BLaER1 treated with 17β-estradiol and CSF1 and Interleukin-3, amounts not matched to agents 10 nM and 100 nM (cell line): ENCODE measurements at regions not wholly inside any gene's neighbourhood (a gene's known extent, or its start where the extent isn't known, plus 50 kb on each side); places are given as distances from the start of the nearest gene placed in this dataset.
A peak's percentile ranks its signal among the peaks of the same experiment; 100 is the strongest.

Experiments
- H3K27ac ChIP-seq, 11 experiments: shearing (Covaris generic); formaldehyde crosslinking; 2 replicates each; pipeline ENCODE4 v1.8.1; 2022
- H3K27me3 ChIP-seq, 11 experiments: shearing (Covaris generic); formaldehyde crosslinking; 2 replicates each; pipeline ENCODE4 v1.8.1; 2022
- H3K36me3 ChIP-seq, 11 experiments: shearing (Covaris generic); formaldehyde crosslinking; 2 replicates each; pipeline ENCODE4 v1.8.1; 2022
- H3K4me1 ChIP-seq, 10 experiments: shearing (Covaris generic); formaldehyde crosslinking; 2 replicates each; pipeline ENCODE4 v1.8.1; 2022
- H3K4me2 ChIP-seq, 11 experiments: shearing (Covaris generic); formaldehyde crosslinking; 2 replicates each; pipeline ENCODE4 v1.8.1; 2022
- H3K4me3 ChIP-seq, 10 experiments: shearing (Covaris generic); formaldehyde crosslinking; 2 replicates each; pipeline ENCODE4 v1.8.1; 2022
- H3K9ac ChIP-seq, 11 experiments: shearing (Covaris generic); formaldehyde crosslinking; 2 replicates each; pipeline ENCODE4 v1.8.1; 2022
- H3K9me3 ChIP-seq, 11 experiments: shearing (Covaris generic); formaldehyde crosslinking; replicated peaks in 1 of 11; 2 replicates each; pipeline ENCODE4 v1.8.1; 2022
- H4K20me1 ChIP-seq, 11 experiments: shearing (Covaris generic); formaldehyde crosslinking; 2 replicates each; pipeline ENCODE4 v1.8.1; 2022
- Cebpa-rat ChIP-seq, 11 experiments: shearing (Covaris generic); IDR thresholded peaks; 2 replicates each; pipeline ENCODE4 v1.8.1; 2022

GRCh38 chr19:42662712-42663111 is 68.0 kb upstream of the CEACAM8 start:
- Histone ChIP-seq H3K27ac (no peak overlapping the region), H3K4me3 (no peak overlapping the region), H3K9me3 (peaks cover 0 to 11% (median 7%) of the 10 kb centered on the region in 11 experiments; a peak in 8 of 22 replicates), H4K20me1 (no peaks in the 10 kb centered on the region), H3K36me3 (no peaks in the 10 kb centered on the region), H3K4me1 (peaks cover 0 to 6% (median 0%) of the 10 kb centered on the region in 10 experiments; a peak in 1 of 20 replicates), H3K27me3 (no peaks in the 10 kb centered on the region), H3K4me2 (no peak overlapping the region), H3K9ac (no peak overlapping the region)
- TF ChIP-seq Cebpa-rat (IDR thresholded peaks at IDR 0.05), result no peak

DNA sequence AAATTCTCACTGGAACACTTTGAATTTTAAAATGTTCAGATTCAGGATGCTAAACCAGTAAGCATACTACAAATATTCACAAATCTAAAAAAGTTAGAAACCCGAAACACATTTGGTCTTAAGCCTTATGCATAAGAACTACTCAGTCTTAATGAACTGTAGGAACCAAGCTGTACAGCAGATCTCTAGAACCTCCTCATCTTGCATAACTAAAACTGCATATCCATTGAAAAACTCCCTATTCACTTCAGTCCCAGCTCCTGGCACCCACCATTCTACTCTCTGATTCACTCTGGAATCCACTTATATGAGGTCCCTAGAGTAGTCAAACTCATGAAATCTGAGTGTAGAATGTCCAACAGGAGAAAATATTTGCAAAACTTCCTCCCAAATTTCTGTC is 65.6 kb upstream of the CEACAM8 start:
- Histone ChIP-seq H3K27ac (no peak overlapping the region), H3K36me3 (no peaks in the 10 kb centered on the region), H3K4me1 (peaks cover 0 to 6% (median 0%) of the 10 kb centered on the region in 10 experiments; a peak in 1 of 20 replicates), H3K9ac (no peak overlapping the region), H3K4me2 (no peak overlapping the region), H3K27me3 (no peaks in the 10 kb centered on the region), H3K9me3 (peaks cover 0 to 11% (median 7%) of the 10 kb centered on the region in 11 experiments; a peak in 8 of 22 replicates), H3K4me3 (no peak overlapping the region), H4K20me1 (no peaks in the 10 kb centered on the region)
- no peak for TF ChIP-seq Cebpa-rat (IDR thresholded peaks at IDR 0.05)

GRCh38 chr19:42658076-42658475 is 63.4 kb upstream of the CEACAM8 start:
- H3K36me3 ChIP-seq, result no peaks in the 10 kb centered on the region
- peaks cover 0 to 11% (median 7%) of the 10 kb centered on the region in 11 experiments; a peak in 8 of 22 replicates for H3K9me3 ChIP-seq
- no peaks in the 10 kb centered on the region for H4K20me1 ChIP-seq
- no peak overlapping the region for H3K4me3 ChIP-seq
- H3K4me2 ChIP-seq, result peak overlapping the region in 2 of 11 experiments; percentile 2 to 36; a peak in 1 of 22 replicates
- no peak overlapping the region for H3K9ac ChIP-seq
- TF ChIP-seq Cebpa-rat (IDR thresholded peaks at IDR 0.05), result no peak
- H3K27ac ChIP-seq, result no peak overlapping the region
- H3K27me3 ChIP-seq, result no peaks in the 10 kb centered on the region
- peaks cover 0 to 6% (median 0%) of the 10 kb centered on the region in 10 experiments; a peak in 2 of 20 replicates for H3K4me1 ChIP-seq

- Histone ChIP-seq H4K20me1 (no peaks in the 10 kb centered on the region), H3K9ac (no peak overlapping the region), H3K9me3 (peaks cover 0 to 11% (median 7%) of the 10 kb centered on the region in 11 experiments; a peak in 8 of 22 replicates), H3K4me3 (no peak overlapping the region), H3K4me1 (peaks cover 0 to 6% (median 0%) of the 10 kb centered on the region in 10 experiments; a peak in 2 of 20 replicates), H3K4me2 (no peak overlapping the region), H3K27me3 (no peaks in the 10 kb centered on the region), H3K27ac (no peak overlapping the region), H3K36me3 (no peaks in the 10 kb centered on the region)
- TF ChIP-seq Cebpa-rat (IDR thresholded peaks at IDR 0.05), result no peak
Observed at GRCh38 chr19:42657556-42657955, 62.8 kb upstream of the CEACAM8 start.

- no peak for TF ChIP-seq Cebpa-rat (IDR thresholded peaks at IDR 0.05)
- H3K4me1 ChIP-seq, result peaks cover 0 to 6% (median 0%) of the 10 kb centered on the region in 10 experiments; a peak in 2 of 20 replicates
- no peaks in the 10 kb centered on the region for H4K20me1 ChIP-seq
- H3K4me2 ChIP-seq, result no peak overlapping the region
- H3K36me3 ChIP-seq, result no peaks in the 10 kb centered on the region
- no peak overlapping the region for H3K27ac ChIP-seq
- no peaks in the 10 kb centered on the region for H3K27me3 ChIP-seq
- no peak overlapping the region for H3K4me3 ChIP-seq
- H3K9me3 ChIP-seq, result peaks cover 0 to 11% (median 7%) of the 10 kb centered on the region in 11 experiments; a peak in 8 of 22 replicates
- H3K9ac ChIP-seq, result no peak overlapping the region
Observed at GRCh38 chr19:42655748-42656147, 61.0 kb upstream of the CEACAM8 start.

- no peak overlapping the region for H3K4me3 ChIP-seq
- H3K4me1 ChIP-seq, result peaks cover 0 to 6% (median 0%) of the 10 kb centered on the region in 10 experiments; a peak in 2 of 20 replicates
- H3K27ac ChIP-seq, result no peak overlapping the region
- H4K20me1 ChIP-seq, result no peaks in the 10 kb centered on the region
- no peaks in the 10 kb centered on the region for H3K27me3 ChIP-seq
- H3K36me3 ChIP-seq, result no peaks in the 10 kb centered on the region
- H3K9me3 ChIP-seq, result peaks cover 0 to 3% (median under 1%) of the 10 kb centered on the region in 11 experiments; a peak in 5 of 22 replicates
- no peak for TF ChIP-seq Cebpa-rat (IDR thresholded peaks at IDR 0.05)
- no peak overlapping the region for H3K4me2 ChIP-seq
- no peak overlapping the region for H3K9ac ChIP-seq
Observed at GRCh38 chr19:42653841-42654240, 59.1 kb upstream of the CEACAM8 start.

DNA sequence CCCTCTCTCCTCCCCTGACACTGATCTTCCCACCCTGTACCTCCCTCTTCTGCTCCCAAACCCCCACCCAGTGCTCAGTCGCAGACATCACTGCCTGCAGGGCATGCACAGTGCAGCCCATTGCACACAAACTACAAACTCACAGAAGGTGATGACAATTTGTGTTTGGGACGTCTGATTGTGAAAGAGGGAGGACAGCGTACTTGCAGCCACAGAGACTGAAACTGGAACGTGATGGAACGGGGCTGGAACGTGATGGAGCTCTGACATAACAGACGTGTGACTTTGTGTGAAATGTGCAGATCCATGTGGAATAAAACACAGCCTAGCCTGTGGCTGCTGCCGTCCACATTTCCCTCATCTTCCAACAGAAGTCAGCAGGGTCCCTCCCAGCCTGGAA is 57.3 kb upstream of the CEACAM8 start:
- no peaks in the 10 kb centered on the region for H4K20me1 ChIP-seq
- H3K4me1 ChIP-seq, result no peaks in the 10 kb centered on the region; a peak in 1 of 20 replicates
- no peaks in the 10 kb centered on the region for H3K36me3 ChIP-seq
- H3K27me3 ChIP-seq, result no peaks in the 10 kb centered on the region
- no peak for TF ChIP-seq Cebpa-rat (IDR thresholded peaks at IDR 0.05)
- no peak overlapping the region for H3K4me2 ChIP-seq
- no peaks in the 10 kb centered on the region for H3K9me3 ChIP-seq
- H3K27ac ChIP-seq, result no peak overlapping the region
- H3K4me3 ChIP-seq, result no peak overlapping the region
- H3K9ac ChIP-seq, result no peak overlapping the region
